HepG2 (cell line): ENCODE measurements at regions not wholly inside any gene's neighbourhood (a gene's known extent, or its start where the extent isn't known, plus 50 kb on each side); places are given as distances from the start of the nearest gene placed in this dataset.
A peak's percentile ranks its signal among the peaks of the same experiment; 100 is the strongest.

Source experiments
- DDIT3 ChIP-seq: sonication (generic); formaldehyde crosslinking; IDR thresholded peaks from 2 replicates; pipeline ENCODE4 v1.4.0; 2020; ENCODE audit warnings: mild to moderate bottlenecking, missing genetic modification reagents
- HCFC1 ChIP-seq: fragments of 150-350 bp; IDR thresholded peaks from 2 replicates; pipeline ENCODE4 v1.6.1; 2014; ENCODE audit warnings: low read depth, low read length
- HIC2 ChIP-seq: sonication (generic); formaldehyde crosslinking; IDR thresholded peaks from 2 replicates; pipeline ENCODE4 v1.9.0; 2022; ENCODE audit warnings: low read depth, missing genetic modification reagents
- KAT8 ChIP-seq: IDR thresholded peaks from 2 replicates; pipeline ENCODE4 v1.6.1; 2016; ENCODE audit warnings: missing genetic modification reagents, missing compliant biosample characterization
- KDM5A ChIP-seq: fragments of 200-600 bp; sonication (generic); IDR thresholded peaks from 2 replicates; pipeline ENCODE4 v1.7.0; 2018; ENCODE audit warnings: antibody characterized with exemption, mild to moderate bottlenecking, low read length, borderline replicate concordance
- MED1 ChIP-seq: sonication (generic); formaldehyde crosslinking; IDR thresholded peaks from 2 replicates; pipeline ENCODE4 v1.4.0; 2020; ENCODE audit warnings: missing genetic modification reagents
- MED13 ChIP-seq: sonication (generic); formaldehyde crosslinking; IDR thresholded peaks from 2 replicates; pipeline ENCODE4 v1.5.0; 2020; ENCODE audit warnings: missing genetic modification reagents
- NR2C2 ChIP-seq: sonication (generic); formaldehyde crosslinking; IDR thresholded peaks from 2 replicates; pipeline ENCODE4 v1.4.0; 2020; ENCODE audit warnings: missing genetic modification reagents, mild to moderate bottlenecking, moderate library complexity, borderline replicate concordance
- PAF1 ChIP-seq: IDR thresholded peaks from 2 replicates; pipeline ENCODE4 v1.6.1; 2016; ENCODE audit warnings: missing genetic modification reagents, missing compliant biosample characterization
- POGZ ChIP-seq: sonication (generic); formaldehyde crosslinking; IDR thresholded peaks from 2 replicates; pipeline ENCODE4 v1.4.0; 2020; ENCODE audit warnings: mild to moderate bottlenecking, missing genetic modification reagents
- RAD21 ChIP-seq: fragments of 450-650 bp; formaldehyde crosslinking; IDR thresholded peaks from 2 replicates; pipeline ENCODE4 v1.5.0; 2020; ENCODE audit warnings: mild to moderate bottlenecking
- RARG ChIP-seq: sonication (generic); formaldehyde crosslinking; IDR thresholded peaks from 2 replicates; pipeline ENCODE4 v1.4.0; 2020; ENCODE audit warnings: low read depth, mild to moderate bottlenecking, missing genetic modification reagents
- SMC3 ChIP-seq: IDR thresholded peaks from 2 replicates; pipeline ENCODE4 v1.6.1; 2011; ENCODE audit warnings: low read length, improper control_type of control experiment
- STAG1 ChIP-seq: sonication (generic); formaldehyde crosslinking; IDR thresholded peaks from 2 replicates; pipeline ENCODE4 v1.4.0; 2020; ENCODE audit warnings: missing genetic modification reagents
- THAP11 ChIP-seq: IDR thresholded peaks from 2 replicates; pipeline ENCODE4 v1.6.1; 2016; ENCODE audit warnings: missing biosample characterization, missing genetic modification reagents
- U2AF2 ChIP-seq: fragments of 200-400 bp; formaldehyde crosslinking; IDR thresholded peaks from 2 replicates; pipeline ENCODE4 v1.6.1; 2017; ENCODE audit warnings: low read depth, mild to moderate bottlenecking, low read length
- ZBTB42 ChIP-seq: sonication (generic); formaldehyde crosslinking; IDR thresholded peaks from 2 replicates; pipeline ENCODE4 v1.5.0; 2020; ENCODE audit warnings: mild to moderate bottlenecking, missing genetic modification reagents
- ZBTB7A ChIP-seq: sonication (generic); formaldehyde crosslinking; IDR thresholded peaks from 2 replicates; pipeline ENCODE4 v1.8.0; 2022; ENCODE audit warnings: mild to moderate bottlenecking, missing genetic modification reagents
- ZFP41 ChIP-seq: sonication (generic); formaldehyde crosslinking; IDR thresholded peaks from 2 replicates; pipeline ENCODE4 v1.4.0; 2020; ENCODE audit warnings: mild to moderate bottlenecking, missing genetic modification reagents, borderline replicate concordance
- ZMYM4 ChIP-seq: sonication (generic); formaldehyde crosslinking; IDR thresholded peaks from 2 replicates; pipeline ENCODE4 v1.8.1; 2023; ENCODE audit warnings: mild to moderate bottlenecking, missing genetic modification reagents
- ZNF160 ChIP-seq: sonication (generic); formaldehyde crosslinking; IDR thresholded peaks from 2 replicates; pipeline ENCODE4 v1.8.0; 2022; ENCODE audit warnings: mild to moderate bottlenecking, inconsistent platforms, missing genetic modification reagents
- ZNF382 ChIP-seq: sonication (generic); formaldehyde crosslinking; IDR thresholded peaks from 2 replicates; pipeline ENCODE4 v1.5.0; 2020; ENCODE audit warnings: missing genetic modification reagents, mild to moderate bottlenecking, borderline replicate concordance
- ZNF468 ChIP-seq: sonication (generic); formaldehyde crosslinking; IDR thresholded peaks from 2 replicates; pipeline ENCODE4 v1.8.0; 2022; ENCODE audit warnings: mild to moderate bottlenecking, moderate library complexity, missing genetic modification reagents
- ZNF616 ChIP-seq: sonication (generic); formaldehyde crosslinking; IDR thresholded peaks from 2 replicates; pipeline ENCODE4 v1.5.0; 2020; ENCODE audit warnings: low read depth, mild to moderate bottlenecking, missing genetic modification reagents
- ZNF691 ChIP-seq: sonication (generic); formaldehyde crosslinking; IDR thresholded peaks from 2 replicates; pipeline ENCODE4 v1.4.0; 2020; ENCODE audit warnings: missing genetic modification reagents, low read depth, mild to moderate bottlenecking, borderline replicate concordance
- ZNF891 ChIP-seq: sonication (generic); formaldehyde crosslinking; IDR thresholded peaks from 2 replicates; pipeline ENCODE4 v1.5.0; 2020; ENCODE audit warnings: mild to moderate bottlenecking, missing genetic modification reagents
- TF ChIP-seq, protein P1 (sequence below): IDR thresholded peaks from 2 replicates; pipeline ENCODE4 v1.6.1; 2012; ENCODE audit warnings: inconsistent platforms
- TF ChIP-seq, protein P2 (sequence below): sonication (generic); formaldehyde crosslinking; IDR thresholded peaks from 2 replicates; pipeline ENCODE4 v1.4.0; 2020; ENCODE audit warnings: missing genetic modification reagents

DNA sequence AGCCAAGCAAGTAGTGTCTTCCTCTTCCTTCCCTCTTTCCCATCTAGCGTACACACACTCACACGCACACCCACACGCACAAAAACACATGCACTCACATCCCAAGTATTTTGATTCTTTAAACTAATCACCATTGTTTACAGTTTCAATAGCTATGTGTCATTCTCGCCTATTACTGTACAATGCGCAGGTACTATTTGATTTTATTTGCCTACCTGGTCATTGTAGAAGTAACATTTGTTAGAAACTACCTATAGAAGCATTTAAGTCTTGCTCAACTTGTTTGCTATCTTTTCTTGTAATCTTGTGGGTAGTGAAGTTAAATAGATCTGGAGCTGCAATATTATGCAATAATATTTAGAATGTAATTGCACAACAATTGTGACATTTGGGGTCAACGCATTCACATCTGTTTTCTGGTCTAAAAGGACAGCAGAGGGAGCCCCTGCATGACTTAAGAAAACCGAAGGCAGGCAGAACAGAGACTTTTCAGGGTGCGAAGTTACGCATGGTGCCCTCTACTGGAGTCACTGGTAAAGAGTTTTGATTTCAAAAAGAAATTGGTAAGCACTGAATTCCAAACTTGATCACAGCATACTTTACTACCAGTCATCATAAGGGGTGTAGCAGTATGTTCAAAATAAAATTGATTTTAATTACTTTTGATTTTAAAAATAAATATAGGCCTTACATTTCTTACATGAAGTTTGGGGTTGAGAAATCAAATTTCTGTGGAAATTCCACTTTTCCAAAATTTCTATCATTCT, 503.3 kb upstream of the FAM241A start (continued):
- TF ChIP-seq ZNF382 (CRISPR knock-in tag) (no peak), ZNF160 (CRISPR knock-in tag) (no peak), ZFP41 (CRISPR knock-in tag) (no peak), ZNF468 (no peak), PAF1 (CRISPR knock-in tag) (no peak), HIC2 (CRISPR knock-in tag) (no peak), NR2C2 (peak; percentile 51; the same call in 1 of the 2 replicates), RARG (CRISPR knock-in tag) (no peak), ZBTB42 (no peak), U2AF2 (no peak), ZNF616 (CRISPR knock-in tag) (no peak), ZMYM4 (CRISPR knock-in tag) (peak; percentile 45; the same call in 1 of the 2 replicates), MED13 (CRISPR knock-in tag) (no peak), KDM5A (no peak), HCFC1 (no peak), ZNF891 (no peak), DDIT3 (CRISPR knock-in tag) (no peak), THAP11 (0 out of 2 replicates have a peak, but pooled peaks have one; percentile 15), ZBTB7A (CRISPR knock-in tag) (no peak), STAG1 (CRISPR knock-in tag) (peak; percentile 67), KAT8 (CRISPR knock-in tag) (no peak), RAD21 (peak; percentile 71), POGZ (no peak), ZNF691 (CRISPR knock-in tag) (no peak), MED1 (CRISPR knock-in tag) (no peak), SMC3 (peak; percentile 84)
- TF ChIP-seq, protein P1, sequence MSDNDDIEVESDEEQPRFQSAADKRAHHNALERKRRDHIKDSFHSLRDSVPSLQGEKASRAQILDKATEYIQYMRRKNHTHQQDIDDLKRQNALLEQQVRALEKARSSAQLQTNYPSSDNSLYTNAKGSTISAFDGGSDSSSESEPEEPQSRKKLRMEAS: no peak
- TF ChIP-seq, protein P2, sequence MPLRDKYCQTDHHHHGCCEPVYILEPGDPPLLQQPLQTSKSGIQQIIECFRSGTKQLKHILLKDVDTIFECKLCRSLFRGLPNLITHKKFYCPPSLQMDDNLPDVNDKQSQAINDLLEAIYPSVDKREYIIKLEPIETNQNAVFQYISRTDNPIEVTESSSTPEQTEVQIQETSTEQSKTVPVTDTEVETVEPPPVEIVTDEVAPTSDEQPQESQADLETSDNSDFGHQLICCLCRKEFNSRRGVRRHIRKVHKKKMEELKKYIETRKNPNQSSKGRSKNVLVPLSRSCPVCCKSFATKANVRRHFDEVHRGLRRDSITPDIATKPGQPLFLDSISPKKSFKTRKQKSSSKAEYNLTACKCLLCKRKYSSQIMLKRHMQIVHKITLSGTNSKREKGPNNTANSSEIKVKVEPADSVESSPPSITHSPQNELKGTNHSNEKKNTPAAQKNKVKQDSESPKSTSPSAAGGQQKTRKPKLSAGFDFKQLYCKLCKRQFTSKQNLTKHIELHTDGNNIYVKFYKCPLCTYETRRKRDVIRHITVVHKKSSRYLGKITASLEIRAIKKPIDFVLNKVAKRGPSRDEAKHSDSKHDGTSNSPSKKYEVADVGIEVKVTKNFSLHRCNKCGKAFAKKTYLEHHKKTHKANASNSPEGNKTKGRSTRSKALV (CRISPR knock-in tag): no peak
